Chondrocyte (in vitro differentiated cells): ENCODE measurements at regions not wholly inside any gene's neighbourhood (a gene's known extent, or its start where the extent isn't known, plus 50 kb on each side); places are given as distances from the start of the nearest gene placed in this dataset.

ENCODE experiments used
- DNase-seq: peaks from one replicate; pipeline ENCODE4 v3.0.0; 2021; ENCODE audit warnings: mixed read lengths, low spot score
- H3K27ac Mint-ChIP-seq: one replicate; pipeline ENCODE4 v1.8.0; 2021; ENCODE audit warnings: mild to moderate bottlenecking, moderate library complexity, mixed read lengths; ENCODE audit not compliant: unreplicated experiment
- H3K27me3 Mint-ChIP-seq: 2 replicates; pipeline ENCODE4 v1.8.0; 2021; ENCODE audit warnings: low read depth, mixed read lengths
- H3K36me3 Mint-ChIP-seq: 2 replicates; pipeline ENCODE4 v1.8.0; 2021; ENCODE audit warnings: low read depth, mixed read lengths
- H3K4me1 Mint-ChIP-seq: 2 replicates; pipeline ENCODE4 v1.8.0; 2021; ENCODE audit warnings: low read depth, mild to moderate bottlenecking, mixed read lengths
- H3K4me3 Mint-ChIP-seq: one replicate; pipeline ENCODE4 v1.8.0; 2021; ENCODE audit warnings: mild to moderate bottlenecking, moderate library complexity, mixed read lengths; ENCODE audit not compliant: unreplicated experiment
- H3K9me3 Mint-ChIP-seq: 2 replicates; pipeline ENCODE4 v1.8.0; 2021; ENCODE audit warnings: low read depth, mixed read lengths
- TF ChIP-seq, protein P1 (sequence below): fragments of 200-600 bp; sonication (generic); IDR thresholded peaks from 2 replicates; pipeline ENCODE4 v1.5.0; 2021; ENCODE audit warnings: antibody characterized with exemption, mild to moderate bottlenecking, moderate library complexity

GRCh38 chr2:215755641-215756345, 257.6 kb downstream of the MREG start:
- Mint-ChIP-seq H3K27ac (no peak overlapping the region), H3K4me3 (no peak overlapping the region), H3K4me1 (peaks cover 43% of the 10 kb centered on the region), H3K9me3 (peaks cover 2% of the 10 kb centered on the region), H3K36me3 (no peaks in the 10 kb centered on the region), H3K27me3 (no peaks in the 10 kb centered on the region)
- DNase-seq = no peak
- TF ChIP-seq, protein P1, sequence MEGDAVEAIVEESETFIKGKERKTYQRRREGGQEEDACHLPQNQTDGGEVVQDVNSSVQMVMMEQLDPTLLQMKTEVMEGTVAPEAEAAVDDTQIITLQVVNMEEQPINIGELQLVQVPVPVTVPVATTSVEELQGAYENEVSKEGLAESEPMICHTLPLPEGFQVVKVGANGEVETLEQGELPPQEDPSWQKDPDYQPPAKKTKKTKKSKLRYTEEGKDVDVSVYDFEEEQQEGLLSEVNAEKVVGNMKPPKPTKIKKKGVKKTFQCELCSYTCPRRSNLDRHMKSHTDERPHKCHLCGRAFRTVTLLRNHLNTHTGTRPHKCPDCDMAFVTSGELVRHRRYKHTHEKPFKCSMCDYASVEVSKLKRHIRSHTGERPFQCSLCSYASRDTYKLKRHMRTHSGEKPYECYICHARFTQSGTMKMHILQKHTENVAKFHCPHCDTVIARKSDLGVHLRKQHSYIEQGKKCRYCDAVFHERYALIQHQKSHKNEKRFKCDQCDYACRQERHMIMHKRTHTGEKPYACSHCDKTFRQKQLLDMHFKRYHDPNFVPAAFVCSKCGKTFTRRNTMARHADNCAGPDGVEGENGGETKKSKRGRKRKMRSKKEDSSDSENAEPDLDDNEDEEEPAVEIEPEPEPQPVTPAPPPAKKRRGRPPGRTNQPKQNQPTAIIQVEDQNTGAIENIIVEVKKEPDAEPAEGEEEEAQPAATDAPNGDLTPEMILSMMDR = no peak

GRCh38 chr2:215754546-215754945, 258.8 kb downstream of the MREG start:
- DNase-seq = no peak
- H3K27me3 Mint-ChIP-seq = no peaks in the 10 kb centered on the region
- H3K4me1 Mint-ChIP-seq = peaks cover 48% of the 10 kb centered on the region
- H3K4me3 Mint-ChIP-seq = no peak overlapping the region
- H3K36me3 Mint-ChIP-seq = no peaks in the 10 kb centered on the region
- H3K27ac Mint-ChIP-seq = no peak overlapping the region
- TF ChIP-seq, protein P1 = no peak
- peaks cover 2% of the 10 kb centered on the region for H3K9me3 Mint-ChIP-seq

GRCh38 chr2:215753808-215754207, 259.5 kb downstream of the MREG start:
- Mint-ChIP-seq H3K27ac (no peak overlapping the region), H3K9me3 (peaks cover 2% of the 10 kb centered on the region), H3K27me3 (no peaks in the 10 kb centered on the region), H3K4me1 (peaks cover 55% of the 10 kb centered on the region), H3K36me3 (no peaks in the 10 kb centered on the region), H3K4me3 (no peak overlapping the region)
- DNase-seq = no peak
- TF ChIP-seq, protein P1 = no peak

- Mint-ChIP-seq H3K27ac (no peak overlapping the region), H3K27me3 (no peaks in the 10 kb centered on the region), H3K4me3 (no peak overlapping the region), H3K4me1 (peaks cover 63% of the 10 kb centered on the region), H3K36me3 (no peaks in the 10 kb centered on the region), H3K9me3 (peaks cover 2% of the 10 kb centered on the region)
- DNase-seq = no peak
- TF ChIP-seq, protein P1 = no peak
These were observed 260.4 kb downstream of the MREG start for GRCh38 chr2:215752991-215753390.

DNA sequence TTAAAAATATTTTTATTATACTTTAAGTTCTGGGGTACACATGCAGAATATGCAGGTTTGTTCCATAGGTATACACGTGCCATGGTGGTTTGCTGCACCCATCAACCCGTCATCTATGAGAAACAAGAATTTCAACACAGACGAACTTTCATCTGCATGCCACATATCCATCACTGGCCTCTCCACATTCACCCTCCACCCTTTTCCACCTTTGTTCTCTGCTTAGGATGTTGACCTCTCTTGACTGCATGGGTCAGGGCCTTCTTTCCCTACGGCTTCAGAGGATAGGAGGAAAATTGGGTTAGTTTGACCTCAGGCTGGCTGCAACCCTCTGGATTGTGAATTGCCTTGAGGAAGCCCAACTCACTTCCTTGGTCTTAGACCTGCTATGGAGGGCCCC, 260.9 kb downstream of the MREG start:
- Mint-ChIP-seq H3K27me3 (no peaks in the 10 kb centered on the region), H3K9me3 (peaks cover 2% of the 10 kb centered on the region), H3K4me1 (peaks cover 64% of the 10 kb centered on the region), H3K27ac (peak overlapping the region; percentile 27), H3K36me3 (no peaks in the 10 kb centered on the region), H3K4me3 (no peak overlapping the region)
- no peak for DNase-seq
- TF ChIP-seq, protein P1 = no peak
